ENCODE measurements at regions not wholly inside any gene's neighbourhood (a gene's known extent, or its start where the extent isn't known, plus 50 kb on each side); places are given as distances from the start of the nearest gene placed in this dataset.

DNA sequence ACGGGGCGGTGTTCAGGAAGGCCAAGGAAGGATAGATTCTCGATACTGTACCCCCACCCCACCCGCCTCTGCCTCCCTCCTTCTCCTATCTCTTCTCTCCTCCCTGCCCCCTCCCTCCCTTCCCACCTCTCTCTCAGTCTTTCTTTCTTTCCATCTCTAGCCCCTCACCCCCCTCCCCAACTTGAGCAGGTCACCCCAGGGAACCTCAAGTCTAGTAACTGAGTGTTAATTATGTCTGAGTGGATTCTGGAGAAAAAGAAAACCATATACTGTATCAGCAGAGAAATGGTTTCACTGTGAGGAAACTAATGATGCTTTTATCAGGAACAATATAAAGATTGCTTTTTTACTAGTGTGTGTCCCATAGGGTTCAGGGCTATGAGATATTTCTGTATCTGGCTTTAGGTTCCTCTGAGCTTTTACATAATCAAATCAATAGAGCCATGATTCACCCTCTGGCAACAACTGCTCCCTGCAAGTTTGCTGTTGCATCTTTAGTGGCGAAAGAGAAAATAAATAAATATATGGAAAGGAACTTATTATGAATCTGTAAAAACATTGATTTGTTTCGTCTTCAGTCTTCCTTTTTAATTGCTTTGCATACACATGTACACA is 639.7 kb downstream of the CCDC171 start:
- no peaks in the 10 kb centered on the region for H3K9me3 ChIP-seq
- peak overlapping the region; percentile 56 for H3K4me3 Mint-ChIP-seq (ENCODE audit: unreplicated experiment)
- no peak for DNase-seq
- peaks cover 6% of the 10 kb centered on the region for H3K4me1 Mint-ChIP-seq (ENCODE audit: low read depth, unreplicated experiment)
- H3K27me3 ChIP-seq (replicated peaks; ENCODE audit: control insufficient read depth, insufficient read depth, low read length) = no peaks in the 10 kb centered on the region
- H3K36me3 Mint-ChIP-seq (ENCODE audit: insufficient read depth, unreplicated experiment) = no peaks in the 10 kb centered on the region
- CTCF ChIA-PET = no interaction called here
- no TSS peak for BruUV-seq (replicated peaks)
- H3K36me3 ChIP-seq (ENCODE audit: control insufficient read depth, insufficient read depth, low read length) = no peaks in the 10 kb centered on the region
- H3K27ac Mint-ChIP-seq (ENCODE audit: unreplicated experiment) = peak overlapping the region; percentile 59
- no peak overlapping the region for H3K4me3 ChIP-seq (ENCODE audit: low read depth, low read length)
- peaks cover 14% of the 10 kb centered on the region; the same call in 1 of the 2 replicates for H3K4me1 ChIP-seq
- no peaks in the 10 kb centered on the region for H3K27me3 Mint-ChIP-seq (ENCODE audit: insufficient read depth, unreplicated experiment)
- TF ChIP-seq, protein P1, sequence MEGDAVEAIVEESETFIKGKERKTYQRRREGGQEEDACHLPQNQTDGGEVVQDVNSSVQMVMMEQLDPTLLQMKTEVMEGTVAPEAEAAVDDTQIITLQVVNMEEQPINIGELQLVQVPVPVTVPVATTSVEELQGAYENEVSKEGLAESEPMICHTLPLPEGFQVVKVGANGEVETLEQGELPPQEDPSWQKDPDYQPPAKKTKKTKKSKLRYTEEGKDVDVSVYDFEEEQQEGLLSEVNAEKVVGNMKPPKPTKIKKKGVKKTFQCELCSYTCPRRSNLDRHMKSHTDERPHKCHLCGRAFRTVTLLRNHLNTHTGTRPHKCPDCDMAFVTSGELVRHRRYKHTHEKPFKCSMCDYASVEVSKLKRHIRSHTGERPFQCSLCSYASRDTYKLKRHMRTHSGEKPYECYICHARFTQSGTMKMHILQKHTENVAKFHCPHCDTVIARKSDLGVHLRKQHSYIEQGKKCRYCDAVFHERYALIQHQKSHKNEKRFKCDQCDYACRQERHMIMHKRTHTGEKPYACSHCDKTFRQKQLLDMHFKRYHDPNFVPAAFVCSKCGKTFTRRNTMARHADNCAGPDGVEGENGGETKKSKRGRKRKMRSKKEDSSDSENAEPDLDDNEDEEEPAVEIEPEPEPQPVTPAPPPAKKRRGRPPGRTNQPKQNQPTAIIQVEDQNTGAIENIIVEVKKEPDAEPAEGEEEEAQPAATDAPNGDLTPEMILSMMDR (IDR thresholded peaks at IDR 0.05; ENCODE audit: insufficient read depth in 1 of 2, low read depth in 1 of 2, low read length in 1 of 2, severe bottlenecking in 1 of 2, unreplicated experiment in 1 of 2) = no peak
- no peaks in the 10 kb centered on the region for H3K9me3 Mint-ChIP-seq (ENCODE audit: unreplicated experiment)
- POLR2A ChIA-PET = no interaction called here
- intact Hi-C loops (cut with micrococcal nuclease; ENCODE audit: unreplicated experiment) = no loop called here

DNA sequence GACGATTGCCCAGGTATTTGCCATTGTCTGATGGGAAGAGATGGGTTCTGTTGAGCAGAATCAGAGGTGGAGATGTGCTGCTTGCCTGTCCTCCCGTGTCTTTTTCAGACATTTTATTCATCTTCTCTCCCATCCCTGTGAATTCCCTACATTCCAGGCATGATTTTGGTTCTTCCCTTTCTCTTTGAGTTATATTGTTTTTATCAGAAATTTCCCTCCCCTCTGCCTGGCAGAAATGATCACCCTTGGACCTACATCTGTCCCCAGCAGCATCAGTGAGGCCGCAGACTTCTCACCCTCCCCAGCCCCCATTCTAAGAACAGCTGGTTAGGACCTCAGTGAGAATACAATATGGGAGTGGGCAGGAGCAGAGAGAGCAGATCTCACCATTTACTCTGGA is 640.2 kb downstream of the CCDC171 start:
- Mint-ChIP-seq H3K4me3 (ENCODE audit: unreplicated experiment) (no peak overlapping the region), H3K36me3 (ENCODE audit: insufficient read depth, unreplicated experiment) (no peaks in the 10 kb centered on the region), H3K9me3 (ENCODE audit: unreplicated experiment) (no peaks in the 10 kb centered on the region), H3K27me3 (ENCODE audit: insufficient read depth, unreplicated experiment) (no peaks in the 10 kb centered on the region), H3K27ac (ENCODE audit: unreplicated experiment) (no peak overlapping the region), H3K4me1 (ENCODE audit: low read depth, unreplicated experiment) (peaks cover 6% of the 10 kb centered on the region)
- no TSS peak for BruUV-seq (replicated peaks)
- H3K4me1 ChIP-seq = peaks cover 14% of the 10 kb centered on the region; the same call in 1 of the 2 replicates
- H3K27me3 ChIP-seq (replicated peaks; ENCODE audit: control insufficient read depth, insufficient read depth, low read length) = no peaks in the 10 kb centered on the region
- ChIA-PET CTCF (no interaction called here), POLR2A (no interaction called here)
- DNase-seq = no peak
- intact Hi-C loops (cut with micrococcal nuclease; ENCODE audit: unreplicated experiment) = no loop called here
- TF ChIP-seq, protein P1 (IDR thresholded peaks at IDR 0.05; ENCODE audit: insufficient read depth in 1 of 2, low read depth in 1 of 2, low read length in 1 of 2, severe bottlenecking in 1 of 2, unreplicated experiment in 1 of 2) = no peak
- H3K36me3 ChIP-seq (ENCODE audit: control insufficient read depth, insufficient read depth, low read length) = no peaks in the 10 kb centered on the region
- H3K9me3 ChIP-seq = no peaks in the 10 kb centered on the region
- H3K4me3 ChIP-seq (ENCODE audit: low read depth, low read length) = no peak overlapping the region

DNA sequence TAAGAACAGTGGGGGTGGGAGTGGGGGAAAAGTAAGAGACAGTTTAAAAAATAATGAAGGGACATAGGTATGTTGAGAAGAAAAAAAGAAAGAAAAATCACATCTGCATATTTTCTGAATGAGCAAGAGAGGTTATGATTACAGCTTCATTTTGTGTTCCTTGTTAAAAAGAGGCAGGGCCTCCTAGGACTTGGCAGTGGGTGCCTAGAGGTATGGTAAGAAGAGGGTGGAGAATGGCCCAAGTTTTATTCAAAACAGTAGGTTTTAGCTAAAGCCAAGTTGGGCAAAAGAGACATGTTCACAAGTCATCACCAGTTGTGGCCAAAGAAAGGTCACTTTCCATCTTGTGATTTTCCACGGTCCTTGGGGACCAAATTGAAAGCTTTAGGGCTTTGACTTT is 643.4 kb downstream of the CCDC171 start:
- no peaks in the 10 kb centered on the region for H3K36me3 ChIP-seq (ENCODE audit: control insufficient read depth, insufficient read depth, low read length)
- no peaks in the 10 kb centered on the region for H3K9me3 ChIP-seq
- peaks cover 11% of the 10 kb centered on the region; the same call in 1 of the 2 replicates for H3K4me1 ChIP-seq
- Mint-ChIP-seq H3K4me1 (ENCODE audit: low read depth, unreplicated experiment) (peaks cover 6% of the 10 kb centered on the region), H3K36me3 (ENCODE audit: insufficient read depth, unreplicated experiment) (no peaks in the 10 kb centered on the region), H3K4me3 (ENCODE audit: unreplicated experiment) (no peak overlapping the region), H3K9me3 (ENCODE audit: unreplicated experiment) (no peaks in the 10 kb centered on the region), H3K27me3 (ENCODE audit: insufficient read depth, unreplicated experiment) (no peaks in the 10 kb centered on the region), H3K27ac (ENCODE audit: unreplicated experiment) (no peak overlapping the region)
- DNase-seq = no peak
- TF ChIP-seq, protein P1 (IDR thresholded peaks at IDR 0.05; ENCODE audit: insufficient read depth in 1 of 2, low read depth in 1 of 2, low read length in 1 of 2, severe bottlenecking in 1 of 2, unreplicated experiment in 1 of 2) = no peak
- POLR2A ChIA-PET = no interaction called here
- no TSS peak for BruUV-seq (replicated peaks)
- CTCF ChIA-PET = no interaction called here
- no peaks in the 10 kb centered on the region for H3K27me3 ChIP-seq (replicated peaks; ENCODE audit: control insufficient read depth, insufficient read depth, low read length)
- intact Hi-C loops (cut with micrococcal nuclease; ENCODE audit: unreplicated experiment) = no loop called here
- no peak overlapping the region for H3K4me3 ChIP-seq (ENCODE audit: low read depth, low read length)

Measured in Caco-2 (cell line).